Liver (tissue), 8 donors: ENCODE measurements at regions not wholly inside any gene's neighbourhood (a gene's known extent, or its start where the extent isn't known, plus 50 kb on each side); places are given as distances from the start of the nearest gene placed in this dataset.
A peak's percentile ranks its signal among the peaks of the same experiment; 100 is the strongest.

Experiments
- DNase-seq: peaks from one replicate; pipeline ENCODE4 v3.0.0-alpha.2; 2017; ENCODE audit warnings: low spot score
- H3K27ac ChIP-seq, 2 donors: one replicate each; pipeline ENCODE4 v1.7.0; 2013; ENCODE audit warnings: inconsistent platforms in 2 of 2, low read length in 2 of 2, control low read depth in 1 of 2, low read depth in 1 of 2, mild to moderate bottlenecking in 1 of 2
- H3K27me3 ChIP-seq, 4 donors: one replicate each; pipeline versions ENCODE4 v1.6.1 to v1.7.0; 2013; ENCODE audit warnings: low read length in 3 of 4, inconsistent platforms in 1 of 4, mild to moderate bottlenecking in 1 of 4, moderate library complexity in 1 of 4; ENCODE audit not compliant: control insufficient read depth in 4 of 4, insufficient read depth in 4 of 4
- H3K36me3 ChIP-seq, 4 donors: one replicate each; pipeline versions ENCODE4 v1.6.1 to v1.7.0; 2013; ENCODE audit warnings: low read length in 3 of 4, mild to moderate bottlenecking in 3 of 4, low read depth in 1 of 4, moderate library complexity in 1 of 4; ENCODE audit not compliant: control insufficient read depth in 4 of 4, insufficient read depth in 3 of 4
- H3K4me1 ChIP-seq, 4 donors: one replicate each; pipeline versions ENCODE4 v1.6.1 to v1.7.0; 2013; ENCODE audit warnings: low read length in 3 of 4, mild to moderate bottlenecking in 3 of 4, moderate library complexity in 1 of 4; ENCODE audit not compliant: control insufficient read depth in 4 of 4, insufficient read depth in 4 of 4
- H3K4me3 ChIP-seq, 3 donors: one replicate each; pipeline versions ENCODE4 v1.6.1 to v1.7.0; 2013; ENCODE audit warnings: low read length in 3 of 3, control low read depth in 1 of 3, low read depth in 1 of 3, mild to moderate bottlenecking in 1 of 3
- H3K9ac ChIP-seq, 2 donors: one replicate each; pipeline ENCODE4 v1.7.0; 2013; ENCODE audit warnings: low read length in 2 of 2, mild to moderate bottlenecking in 2 of 2, moderate library complexity in 2 of 2, control low read depth in 1 of 2, low read depth in 1 of 2
- H3K9me3 ChIP-seq, 4 donors: one replicate each; pipeline versions ENCODE4 v1.6.1 to v1.7.0; 2013; ENCODE audit warnings: low read length in 3 of 4; ENCODE audit not compliant: control insufficient read depth in 4 of 4
- ATF3 ChIP-seq: IDR thresholded peaks from 2 replicates; pipeline ENCODE4 v1.6.1; 2016; ENCODE audit warnings: antibody characterized with exemption
- EGR1 ChIP-seq, 2 donors: IDR thresholded peaks; 2 replicates each; pipeline ENCODE4 v1.6.1; 2016 to 2018; ENCODE audit warnings: antibody characterized with exemption in 2 of 2, low read depth in 2 of 2
- FOXA1 ChIP-seq: IDR thresholded peaks from 2 replicates; pipeline ENCODE4 v1.6.1; 2016; ENCODE audit warnings: antibody characterized with exemption
- FOXA2 ChIP-seq: IDR thresholded peaks from 2 replicates; pipeline ENCODE4 v1.6.1; 2016; ENCODE audit warnings: antibody characterized with exemption
- GABPA ChIP-seq, 2 donors: IDR thresholded peaks in 1 of 2; conservative IDR thresholded peaks in 1 of 2; 2 replicates each; pipeline ENCODE4 v1.6.1; 2016; ENCODE audit warnings: antibody characterized with exemption in 2 of 2, mild to moderate bottlenecking in 1 of 2, moderate library complexity in 1 of 2
- HNF4A ChIP-seq, 2 donors: conservative IDR thresholded peaks; 2 replicates each; pipeline ENCODE4 v1.6.1; 2016; ENCODE audit warnings: antibody characterized with exemption in 2 of 2, mild to moderate bottlenecking in 2 of 2
- HNF4G ChIP-seq: IDR thresholded peaks from 2 replicates; pipeline ENCODE4 v1.6.1; 2016; ENCODE audit warnings: antibody characterized with exemption
- JUND ChIP-seq, 2 donors: IDR thresholded peaks; 2 replicates each; pipeline ENCODE4 v1.6.1; 2016; ENCODE audit warnings: antibody characterized with exemption in 2 of 2
- NR2F2 ChIP-seq: IDR thresholded peaks from 2 replicates; pipeline ENCODE4 v1.6.1; 2016; ENCODE audit warnings: antibody characterized with exemption
- RAD21 ChIP-seq, 2 donors: IDR thresholded peaks; 2 replicates each; pipeline ENCODE4 v1.6.1; 2016; ENCODE audit warnings: antibody characterized with exemption in 2 of 2, mild to moderate bottlenecking in 2 of 2
- RXRA ChIP-seq, 2 donors: IDR thresholded peaks; 2 replicates each; pipeline ENCODE4 v1.6.1; 2017 to 2018; ENCODE audit warnings: antibody characterized with exemption in 2 of 2, mild to moderate bottlenecking in 1 of 2
- TAF1 ChIP-seq: conservative IDR thresholded peaks from 2 replicates; pipeline ENCODE4 v1.6.1; 2016; ENCODE audit warnings: antibody characterized with exemption, mild to moderate bottlenecking
- YY1 ChIP-seq: IDR thresholded peaks from 2 replicates; pipeline ENCODE4 v1.6.1; 2016; ENCODE audit warnings: antibody characterized with exemption, mild to moderate bottlenecking
- WGBS: extraction: QIAGEN DNeasy Blood & Tissue Kit; methylation state at CpG from one replicate; pipeline ENCODE4 v1.1.7; 2013; 5-methylcytosine and 5-hydroxymethylcytosine counted together
- TF ChIP-seq, protein P1 (sequence below): fragments of 150-350 bp; IDR thresholded peaks from 2 replicates; pipeline ENCODE4 v1.5.1; 2017; ENCODE audit warnings: improper control_type of control experiment, low read depth, low read length; ENCODE audit not compliant: missing input control
- TF ChIP-seq, protein P2 (sequence below): IDR thresholded peaks from 2 replicates; pipeline ENCODE4 v1.6.1; 2016; ENCODE audit warnings: antibody characterized with exemption
- TF ChIP-seq, protein P3 (sequence below): IDR thresholded peaks from 2 replicates; pipeline ENCODE4 v1.6.1; 2016; ENCODE audit warnings: antibody characterized with exemption, mild to moderate bottlenecking
- TF ChIP-seq, protein P4 (sequence below): IDR thresholded peaks from 2 replicates; pipeline ENCODE4 v1.6.1; 2016; ENCODE audit warnings: antibody characterized with exemption
- donor health status: healthy.
- donor health status: healthy.
- donor health status: healthy.
- donor health status: healthy.
- donor health status: healthy.

DNA sequence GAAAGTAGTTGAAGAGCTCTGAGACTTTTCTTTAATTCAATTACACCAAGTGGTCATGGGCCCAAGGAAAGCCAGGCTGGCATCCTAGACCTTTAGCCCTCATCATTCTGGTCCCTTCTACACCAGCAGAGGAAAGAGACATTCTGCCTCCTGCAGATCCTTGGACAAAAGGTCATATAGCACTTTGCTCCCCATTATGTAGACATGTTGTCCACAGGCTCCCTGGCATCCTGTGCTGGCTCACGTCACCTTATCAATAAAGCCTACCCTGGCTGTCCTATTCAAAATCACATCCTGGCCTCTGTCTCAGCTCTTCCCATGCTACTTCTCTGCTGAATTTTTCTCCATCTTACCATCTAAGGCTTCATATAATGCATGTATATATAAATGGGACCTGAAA is 61.6 kb upstream of the MAF start:
- H3K27ac ChIP-seq, result no peak overlapping the region
- no peaks in the 10 kb centered on the region for H3K4me1 ChIP-seq
- H3K9ac ChIP-seq, result no peak overlapping the region
- H3K9me3 ChIP-seq, result no peaks in the 10 kb centered on the region
- H3K4me3 ChIP-seq, result no peak overlapping the region
- TF ChIP-seq EGR1 (IDR thresholded peaks at IDR 0.05; ENCODE audit: low read depth in 2 of 2) (no peak), RAD21 (IDR thresholded peaks at IDR 0.05) (no peak), NR2F2 (no peak), RXRA (IDR thresholded peaks at IDR 0.05) (no peak), YY1 (no peak), FOXA2 (no peak), ATF3 (no peak)
- TF ChIP-seq, protein P1, sequence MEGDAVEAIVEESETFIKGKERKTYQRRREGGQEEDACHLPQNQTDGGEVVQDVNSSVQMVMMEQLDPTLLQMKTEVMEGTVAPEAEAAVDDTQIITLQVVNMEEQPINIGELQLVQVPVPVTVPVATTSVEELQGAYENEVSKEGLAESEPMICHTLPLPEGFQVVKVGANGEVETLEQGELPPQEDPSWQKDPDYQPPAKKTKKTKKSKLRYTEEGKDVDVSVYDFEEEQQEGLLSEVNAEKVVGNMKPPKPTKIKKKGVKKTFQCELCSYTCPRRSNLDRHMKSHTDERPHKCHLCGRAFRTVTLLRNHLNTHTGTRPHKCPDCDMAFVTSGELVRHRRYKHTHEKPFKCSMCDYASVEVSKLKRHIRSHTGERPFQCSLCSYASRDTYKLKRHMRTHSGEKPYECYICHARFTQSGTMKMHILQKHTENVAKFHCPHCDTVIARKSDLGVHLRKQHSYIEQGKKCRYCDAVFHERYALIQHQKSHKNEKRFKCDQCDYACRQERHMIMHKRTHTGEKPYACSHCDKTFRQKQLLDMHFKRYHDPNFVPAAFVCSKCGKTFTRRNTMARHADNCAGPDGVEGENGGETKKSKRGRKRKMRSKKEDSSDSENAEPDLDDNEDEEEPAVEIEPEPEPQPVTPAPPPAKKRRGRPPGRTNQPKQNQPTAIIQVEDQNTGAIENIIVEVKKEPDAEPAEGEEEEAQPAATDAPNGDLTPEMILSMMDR, result no peak
- TF ChIP-seq, protein P2, sequence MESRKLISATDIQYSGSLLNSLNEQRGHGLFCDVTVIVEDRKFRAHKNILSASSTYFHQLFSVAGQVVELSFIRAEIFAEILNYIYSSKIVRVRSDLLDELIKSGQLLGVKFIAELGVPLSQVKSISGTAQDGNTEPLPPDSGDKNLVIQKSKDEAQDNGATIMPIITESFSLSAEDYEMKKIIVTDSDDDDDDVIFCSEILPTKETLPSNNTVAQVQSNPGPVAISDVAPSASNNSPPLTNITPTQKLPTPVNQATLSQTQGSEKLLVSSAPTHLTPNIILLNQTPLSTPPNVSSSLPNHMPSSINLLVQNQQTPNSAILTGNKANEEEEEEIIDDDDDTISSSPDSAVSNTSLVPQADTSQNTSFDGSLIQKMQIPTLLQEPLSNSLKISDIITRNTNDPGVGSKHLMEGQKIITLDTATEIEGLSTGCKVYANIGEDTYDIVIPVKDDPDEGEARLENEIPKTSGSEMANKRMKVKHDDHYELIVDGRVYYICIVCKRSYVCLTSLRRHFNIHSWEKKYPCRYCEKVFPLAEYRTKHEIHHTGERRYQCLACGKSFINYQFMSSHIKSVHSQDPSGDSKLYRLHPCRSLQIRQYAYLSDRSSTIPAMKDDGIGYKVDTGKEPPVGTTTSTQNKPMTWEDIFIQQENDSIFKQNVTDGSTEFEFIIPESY, result no peak
- WGBS, result 57% methylated on average over 1 of the region's 1 CpG
- H3K27me3 ChIP-seq, result no peaks in the 10 kb centered on the region
- no peak for DNase-seq
- H3K36me3 ChIP-seq, result no peaks in the 10 kb centered on the region

DNA sequence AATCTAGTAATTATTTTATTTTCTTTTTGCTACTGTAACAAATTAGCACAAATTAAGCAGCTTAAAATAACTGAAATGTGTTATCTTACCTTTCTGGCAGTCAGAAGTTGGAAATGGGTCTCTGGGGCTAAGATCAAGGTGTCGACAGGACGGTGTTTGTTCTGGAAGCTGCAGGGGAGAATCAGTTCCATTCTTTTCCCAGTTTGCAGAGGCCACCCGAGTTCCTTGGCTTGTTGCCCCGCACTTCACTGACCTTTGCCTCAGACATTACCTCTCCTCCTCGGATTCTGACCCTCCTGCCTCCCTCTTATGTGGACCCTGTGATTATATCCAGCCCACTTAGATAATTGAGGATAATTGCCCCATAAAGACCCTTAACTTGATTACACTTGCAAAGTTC is 61.0 kb upstream of the MAF start:
- TF ChIP-seq, protein P3, sequence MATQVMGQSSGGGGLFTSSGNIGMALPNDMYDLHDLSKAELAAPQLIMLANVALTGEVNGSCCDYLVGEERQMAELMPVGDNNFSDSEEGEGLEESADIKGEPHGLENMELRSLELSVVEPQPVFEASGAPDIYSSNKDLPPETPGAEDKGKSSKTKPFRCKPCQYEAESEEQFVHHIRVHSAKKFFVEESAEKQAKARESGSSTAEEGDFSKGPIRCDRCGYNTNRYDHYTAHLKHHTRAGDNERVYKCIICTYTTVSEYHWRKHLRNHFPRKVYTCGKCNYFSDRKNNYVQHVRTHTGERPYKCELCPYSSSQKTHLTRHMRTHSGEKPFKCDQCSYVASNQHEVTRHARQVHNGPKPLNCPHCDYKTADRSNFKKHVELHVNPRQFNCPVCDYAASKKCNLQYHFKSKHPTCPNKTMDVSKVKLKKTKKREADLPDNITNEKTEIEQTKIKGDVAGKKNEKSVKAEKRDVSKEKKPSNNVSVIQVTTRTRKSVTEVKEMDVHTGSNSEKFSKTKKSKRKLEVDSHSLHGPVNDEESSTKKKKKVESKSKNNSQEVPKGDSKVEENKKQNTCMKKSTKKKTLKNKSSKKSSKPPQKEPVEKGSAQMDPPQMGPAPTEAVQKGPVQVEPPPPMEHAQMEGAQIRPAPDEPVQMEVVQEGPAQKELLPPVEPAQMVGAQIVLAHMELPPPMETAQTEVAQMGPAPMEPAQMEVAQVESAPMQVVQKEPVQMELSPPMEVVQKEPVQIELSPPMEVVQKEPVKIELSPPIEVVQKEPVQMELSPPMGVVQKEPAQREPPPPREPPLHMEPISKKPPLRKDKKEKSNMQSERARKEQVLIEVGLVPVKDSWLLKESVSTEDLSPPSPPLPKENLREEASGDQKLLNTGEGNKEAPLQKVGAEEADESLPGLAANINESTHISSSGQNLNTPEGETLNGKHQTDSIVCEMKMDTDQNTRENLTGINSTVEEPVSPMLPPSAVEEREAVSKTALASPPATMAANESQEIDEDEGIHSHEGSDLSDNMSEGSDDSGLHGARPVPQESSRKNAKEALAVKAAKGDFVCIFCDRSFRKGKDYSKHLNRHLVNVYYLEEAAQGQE, result no peak
- TF ChIP-seq RXRA (IDR thresholded peaks at IDR 0.05), result peak in 1 of 2 donors; percentile 31
- DNase-seq, result no peak
- WGBS, result 38% methylated on average over 5 of the region's 5 CpGs
- no peaks in the 10 kb centered on the region for H3K4me1 ChIP-seq
- H3K36me3 ChIP-seq, result no peaks in the 10 kb centered on the region
- no peaks in the 10 kb centered on the region for H3K9me3 ChIP-seq
- no peak overlapping the region for H3K27ac ChIP-seq
- H3K27me3 ChIP-seq, result no peaks in the 10 kb centered on the region
- H3K4me3 ChIP-seq, result no peak overlapping the region
- no peak overlapping the region for H3K9ac ChIP-seq

DNA sequence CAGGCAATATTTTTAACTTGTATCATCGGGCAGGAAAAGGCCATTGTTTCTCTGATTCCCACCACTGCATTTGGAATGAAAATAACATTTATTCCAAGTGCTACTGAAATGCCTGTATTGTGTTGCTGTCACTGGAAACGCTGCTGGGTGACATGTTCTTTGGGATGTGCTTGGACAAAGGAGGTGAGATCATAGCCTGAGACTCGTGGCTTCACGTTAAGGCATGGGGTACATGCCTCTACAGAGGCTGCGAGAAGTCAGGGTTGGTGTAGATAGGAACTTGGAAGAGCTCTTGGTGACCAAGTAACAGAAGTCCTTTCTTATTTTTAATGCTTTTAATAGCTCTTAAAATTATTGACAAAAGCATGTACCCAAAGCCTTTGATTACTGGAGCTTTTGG is 58.8 kb upstream of the MAF start:
- no peaks in the 10 kb centered on the region for H3K27me3 ChIP-seq
- WGBS, result 85% methylated on average over 5 of the region's 5 CpGs
- DNase-seq, result no peak
- TF ChIP-seq RXRA (IDR thresholded peaks at IDR 0.05) (no peak), TAF1 (no peak), EGR1 (IDR thresholded peaks at IDR 0.05; ENCODE audit: low read depth in 2 of 2) (no peak), FOXA1 (no peak), FOXA2 (no peak), HNF4G (no peak), GABPA (IDR thresholded peaks at IDR 0.05 in 1 of 2, conservative IDR thresholded peaks at IDR 0.05 in 1 of 2) (no peak), HNF4A (conservative IDR thresholded peaks at IDR 0.05) (no peak), ATF3 (no peak), NR2F2 (no peak), JUND (IDR thresholded peaks at IDR 0.05) (no peak)
- TF ChIP-seq, protein P4, sequence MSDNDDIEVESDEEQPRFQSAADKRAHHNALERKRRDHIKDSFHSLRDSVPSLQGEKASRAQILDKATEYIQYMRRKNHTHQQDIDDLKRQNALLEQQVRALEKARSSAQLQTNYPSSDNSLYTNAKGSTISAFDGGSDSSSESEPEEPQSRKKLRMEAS, result no peak
- TF ChIP-seq, protein P2, result no peak

More for the DNA sequence above, 58.8 kb upstream of the MAF start:
- Histone ChIP-seq H3K9me3 (no peaks in the 10 kb centered on the region), H3K4me3 (no peak overlapping the region), H3K4me1 (no peaks in the 10 kb centered on the region), H3K27ac (no peak overlapping the region), H3K36me3 (no peaks in the 10 kb centered on the region), H3K9ac (no peak overlapping the region)
